Adrenal gland (tissue), 9 donors: ENCODE measurements at regions not wholly inside any gene's neighbourhood (a gene's known extent, or its start where the extent isn't known, plus 50 kb on each side); places are given as distances from the start of the nearest gene placed in this dataset.
A peak's percentile ranks its signal among the peaks of the same experiment; 100 is the strongest.

Source experiments
- DNase-seq, 7 donors: peaks; one replicate each; pipeline ENCODE4 v3.0.0-alpha.2; 2019 to 2020
- H3K27ac ChIP-seq, 5 donors: fragments of 200-600 bp; sonication (generic) in 4 of 5; 1 replicate in 3 of 5; 2 replicates in 2 of 5; pipeline versions ENCODE4 v1.5.1 to v1.8.0; 2016 to 2020; ENCODE audit warnings: mild to moderate bottlenecking in 1 of 5
- H3K27me3 ChIP-seq: fragments of 200-600 bp; 2 replicates; pipeline ENCODE4 v1.8.0; 2021
- H3K36me3 ChIP-seq, 2 donors: fragments of 200-600 bp; replicated peaks in 1 of 2; 1 replicate in 1 of 2; 2 replicates in 1 of 2; pipeline versions ENCODE4 v1.5.1 to v1.8.0; 2018 to 2022
- H3K4me1 ChIP-seq, 2 donors: fragments of 200-600 bp; replicated peaks in 1 of 2; 1 replicate in 1 of 2; 2 replicates in 1 of 2; pipeline versions ENCODE4 v1.5.1 to v1.8.0; 2018 to 2021
- H3K4me3 ChIP-seq, 4 donors: fragments of 200-600 bp; sonication (generic) in 3 of 4; one replicate each; pipeline ENCODE4 v1.5.1; 2016 to 2018
- H3K9me3 ChIP-seq, 3 donors: fragments of 200-600 bp; sonication (generic) in 1 of 3; replicated peaks in 1 of 3; 1 replicate in 2 of 3; 2 replicates in 1 of 3; pipeline versions ENCODE4 v1.5.1 to v1.8.0; 2016 to 2021
- CTCF ChIP-seq, 6 experiments: fragments of 450-650 bp in 4 of 6; fragments of 200-600 bp in 2 of 6; sonication (generic) in 1 of 6; IDR thresholded peaks; 1 replicate in 5 of 6; 2 replicates in 1 of 6; pipeline versions ENCODE4 v1.5.1 to v1.8.0; 2016 to 2021; ENCODE audit warnings: antibody characterized with exemption in 6 of 6, mild to moderate bottlenecking in 2 of 6, moderate library complexity in 1 of 6
- POLR2A ChIP-seq, 2 donors: fragments of 450-650 bp; IDR thresholded peaks; one replicate each; pipeline ENCODE4 v1.6.1; 2017; ENCODE audit warnings: antibody characterized with exemption in 2 of 2, mild to moderate bottlenecking in 2 of 2, moderate library complexity in 1 of 2
- WGBS, 4 donors: extraction: QIAGEN DNeasy Blood & Tissue Kit in 2 of 4; methylation state at CpG; one replicate each; pipeline versions ENCODE4 v1.1.5 to v1.1.7; 2013 to 2017; 5-methylcytosine and 5-hydroxymethylcytosine counted together
- intact Hi-C, 2 donors: fragments of 100-400 bp; cut with DNase I; formaldehyde crosslinking; loops; one replicate each; pipeline versions ENCODE4 v1.14.1 to v1.15.0; 2022 to 2023
- donor health status: healthy with polysubstance abuse.
- donor health status: Bipolar disorder and iron deficiency.
- donor health status: DM: yes; HTN: yes; CAD: no.
- donor health status: DM: no; HTN: no; CAD: no.
- donor health status: DM: no; HTN: no; CAD: no.

- 29 to 39% (median 37%) methylated on average over 5 of the region's 5 CpGs for WGBS, 4 donors
- Histone ChIP-seq H3K9me3 (no peaks in the 10 kb centered on the region), H3K4me1 (peaks cover 0 to 4% of the 10 kb centered on the region in 2 donors), H3K27me3 (no peaks in the 10 kb centered on the region), H3K4me3 (no peak overlapping the region), H3K36me3 (no peaks in the 10 kb centered on the region), H3K27ac (no peak overlapping the region)
- intact Hi-C loops, result loop anchor here (5.0 to 10.0 kb wide), 2 partner anchors 635 to 808 kb away; no protein-coding TSS in a partner anchor
- peak; percentile 69 to 91 (median 79) for DNase-seq
- TF ChIP-seq POLR2A (IDR thresholded peaks at IDR 0.05) (no peak), CTCF (IDR thresholded peaks at IDR 0.05) (peak; percentile 72 to 88 (median 82))
These were observed 386.5 kb upstream of the DDHD1 start for GRCh38 chr14:53539489-53540126.

- WGBS, 4 donors, result 66 to 73% (median 67%) methylated on average over 2 of the region's 2 CpGs
- intact Hi-C loops, result loop anchor here in 1 of 2 donors (5.0 to 10.0 kb wide), 2 partner anchors 636 to 809 kb away; no protein-coding TSS in a partner anchor
- DNase-seq, result no peak
- no peaks in the 10 kb centered on the region for H3K27me3 ChIP-seq
- H3K9me3 ChIP-seq, result no peaks in the 10 kb centered on the region
- peak overlapping the region in 1 of 5 donors; percentile 3 for H3K27ac ChIP-seq
- no peak for TF ChIP-seq CTCF (IDR thresholded peaks at IDR 0.05)
- TF ChIP-seq POLR2A (IDR thresholded peaks at IDR 0.05), result no peak
- no peak overlapping the region for H3K4me3 ChIP-seq
- H3K36me3 ChIP-seq, result no peaks in the 10 kb centered on the region
- H3K4me1 ChIP-seq, result peaks cover 0 to 4% of the 10 kb centered on the region in 2 donors
These were observed 385.3 kb upstream of the DDHD1 start for GRCh38 chr14:53538316-53538881.

GRCh38 chr14:53537422-53538315 lies 384.5 kb upstream of the DDHD1 start:
- H3K36me3 ChIP-seq, result no peaks in the 10 kb centered on the region
- peaks cover 0 to 4% of the 10 kb centered on the region in 2 donors for H3K4me1 ChIP-seq
- H3K27ac ChIP-seq, result peak overlapping the region in 1 of 5 donors; percentile 3
- WGBS, 4 donors, result 73 to 86% (median 82%) methylated on average over 5 of the region's 5 CpGs
- no peaks in the 10 kb centered on the region for H3K9me3 ChIP-seq
- intact Hi-C loops, result loop anchor here in 1 of 2 donors (5.0 to 10.0 kb wide), 2 partner anchors 637 to 810 kb away; no protein-coding TSS in a partner anchor
- DNase-seq, result no peak
- H3K4me3 ChIP-seq, result no peak overlapping the region
- no peaks in the 10 kb centered on the region for H3K27me3 ChIP-seq
- no peak for TF ChIP-seq CTCF (IDR thresholded peaks at IDR 0.05)
- TF ChIP-seq POLR2A (IDR thresholded peaks at IDR 0.05), result no peak

- 91 to 98% (median 95%) methylated on average over 2 of the region's 2 CpGs for WGBS, 4 donors
- intact Hi-C loops, result loop anchor here in 1 of 2 donors (5.0 to 10.0 kb wide), 2 partner anchors 638 to 811 kb away; no protein-coding TSS in a partner anchor
- H3K9me3 ChIP-seq, result no peaks in the 10 kb centered on the region
- H3K27ac ChIP-seq, result no peak overlapping the region
- DNase-seq, result no peak
- no peaks in the 10 kb centered on the region for H3K27me3 ChIP-seq
- H3K4me1 ChIP-seq, result peaks cover 0 to 4% of the 10 kb centered on the region in 2 donors
- no peaks in the 10 kb centered on the region for H3K36me3 ChIP-seq
- H3K4me3 ChIP-seq, result no peak overlapping the region
- TF ChIP-seq POLR2A (IDR thresholded peaks at IDR 0.05) (no peak), CTCF (IDR thresholded peaks at IDR 0.05) (no peak)
These were observed 383.3 kb upstream of the DDHD1 start for GRCh38 chr14:53536446-53536845.
